Activated naive CD4-positive, alpha-beta T cell treated with anti-CD3 and anti-CD28 coated beads for 36 hours (primary cell): ENCODE measurements at regions not wholly inside any gene's neighbourhood (a gene's known extent, or its start where the extent isn't known, plus 50 kb on each side); places are given as distances from the start of the nearest gene placed in this dataset.
"Not testable (repeated sequence)": the region's sequence is repeated elsewhere in the genome, so short reads cannot be mapped to it uniquely, and the experiment has no call there.

Experiments used
- CTCF ChIA-PET: fragments of 350-600 bp; sonication (Branson Sonifier 250); formaldehyde crosslinking; loops from one replicate; lab custom pipeline; 2021; ENCODE audit warnings: antibody characterized with exemption; lab: Charles Lee
- DNase-seq: peaks from one replicate; pipeline ENCODE4 v3.0.0-alpha.2; 2020
- H3K27ac Mint-ChIP-seq: one replicate; pipeline ENCODE4 v1.8.0; 2021; ENCODE audit warnings: mild to moderate bottlenecking, mixed read lengths
- H3K27me3 Mint-ChIP-seq: one replicate; pipeline ENCODE4 v1.8.0; 2021; ENCODE audit warnings: low read depth, mixed read lengths
- H3K36me3 Mint-ChIP-seq: one replicate; pipeline ENCODE4 v1.8.0; 2021; ENCODE audit warnings: low read depth, mixed read lengths
- H3K4me1 Mint-ChIP-seq: one replicate; pipeline ENCODE4 v1.8.0; 2021; ENCODE audit warnings: low read depth, mixed read lengths
- H3K4me3 Mint-ChIP-seq: one replicate; pipeline ENCODE4 v1.8.0; 2021; ENCODE audit warnings: mild to moderate bottlenecking, moderate library complexity, mixed read lengths
- H3K9me3 Mint-ChIP-seq: one replicate; pipeline ENCODE4 v1.8.0; 2021; ENCODE audit warnings: mixed read lengths
- intact Hi-C: fragments of 100-400 bp; cut with micrococcal nuclease; formaldehyde crosslinking; loops from one replicate; pipeline ENCODE4 v1.15.1; 2023

- Mint-ChIP-seq H3K27me3 (no peaks in the 10 kb centered on the region), H3K4me1 (no peaks in the 10 kb centered on the region), H3K36me3 (no peaks in the 10 kb centered on the region), H3K4me3 (no peak overlapping the region), H3K9me3 (no peaks in the 10 kb centered on the region), H3K27ac (no peak overlapping the region)
- no peak for DNase-seq
- intact Hi-C loops: no loop called here
- CTCF ChIA-PET: no interaction called here
These were observed 1975.2 kb upstream of the C9orf72 start for GRCh38 chr9:29548436-29548835.

GRCh38 chr9:29555502-29555901 lies 1982.2 kb upstream of the C9orf72 start:
- no peak overlapping the region for H3K27ac Mint-ChIP-seq
- no peaks in the 10 kb centered on the region for H3K4me1 Mint-ChIP-seq
- intact Hi-C loops: no loop called here
- DNase-seq: no peak
- H3K4me3 Mint-ChIP-seq: no peak overlapping the region
- H3K9me3 Mint-ChIP-seq: no peaks in the 10 kb centered on the region
- no peaks in the 10 kb centered on the region for H3K36me3 Mint-ChIP-seq
- CTCF ChIA-PET: no interaction called here
- H3K27me3 Mint-ChIP-seq: no peaks in the 10 kb centered on the region

DNA sequence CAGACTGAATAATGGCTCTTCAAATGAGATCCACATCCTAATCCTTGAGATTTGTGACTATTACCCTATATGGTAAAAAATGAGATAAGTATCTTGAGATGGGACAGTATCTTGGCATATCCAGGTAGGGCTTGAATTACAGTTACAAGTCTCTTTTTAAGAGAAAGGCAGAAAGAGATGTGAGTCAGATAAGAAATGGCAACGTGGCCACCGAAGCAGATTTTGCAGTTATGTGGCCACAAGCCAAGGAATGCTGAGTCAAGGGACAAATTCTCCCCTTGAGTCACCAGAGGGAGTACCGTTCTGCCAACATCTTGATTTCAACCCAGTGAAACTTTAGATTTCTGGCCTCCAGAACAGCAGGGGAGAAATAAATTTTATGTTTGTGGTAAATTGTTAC lies 1983.0 kb upstream of the C9orf72 start:
- Mint-ChIP-seq H3K4me3 (no peak overlapping the region), H3K4me1 (no peaks in the 10 kb centered on the region), H3K27me3 (no peaks in the 10 kb centered on the region), H3K9me3 (no peaks in the 10 kb centered on the region), H3K27ac (no peak overlapping the region), H3K36me3 (no peaks in the 10 kb centered on the region)
- intact Hi-C loops: no loop called here
- DNase-seq: no peak
- CTCF ChIA-PET: no interaction called here

- intact Hi-C loops: no loop called here
- CTCF ChIA-PET: no interaction called here
- Mint-ChIP-seq H3K4me1 (no peaks in the 10 kb centered on the region), H3K27ac (no peak overlapping the region), H3K27me3 (no peaks in the 10 kb centered on the region), H3K36me3 (no peaks in the 10 kb centered on the region), H3K9me3 (no peaks in the 10 kb centered on the region), H3K4me3 (no peak overlapping the region)
- DNase-seq: no peak
These were observed 1983.5 kb upstream of the C9orf72 start for GRCh38 chr9:29556746-29557145.

- Mint-ChIP-seq H3K9me3 (peaks cover 4% of the 10 kb centered on the region), H3K27ac (no peak overlapping the region), H3K4me1 (no peaks in the 10 kb centered on the region), H3K36me3 (no peaks in the 10 kb centered on the region), H3K4me3 (no peak overlapping the region), H3K27me3 (no peaks in the 10 kb centered on the region)
- no peak for DNase-seq
- CTCF ChIA-PET: no interaction called here
- intact Hi-C loops: no loop called here
These were observed 1991.3 kb upstream of the C9orf72 start for GRCh38 chr9:29564564-29564963.

- Mint-ChIP-seq H3K27me3 (no peaks in the 10 kb centered on the region), H3K36me3 (no peaks in the 10 kb centered on the region), H3K27ac (no peak overlapping the region), H3K4me3 (no peak overlapping the region), H3K4me1 (no peaks in the 10 kb centered on the region), H3K9me3 (peaks cover 3% of the 10 kb centered on the region)
- DNase-seq: no peak
- CTCF ChIA-PET: no interaction called here
- intact Hi-C loops: no loop called here
These were observed 2001.9 kb upstream of the C9orf72 start for GRCh38 chr9:29575219-29575618.

GRCh38 chr9:29588361-29588760 lies 2015.1 kb upstream of the C9orf72 start:
- Mint-ChIP-seq H3K4me3 (no peak overlapping the region), H3K36me3 (no peaks in the 10 kb centered on the region), H3K27me3 (no peaks in the 10 kb centered on the region), H3K9me3 (peaks cover 10% of the 10 kb centered on the region), H3K27ac (no peak overlapping the region), H3K4me1 (no peaks in the 10 kb centered on the region)
- DNase-seq: no peak
- CTCF ChIA-PET: no interaction called here
- intact Hi-C loops: no loop called here

- Mint-ChIP-seq H3K27ac (no peak overlapping the region), H3K9me3 (peaks cover 3% of the 10 kb centered on the region), H3K4me3 (no peak overlapping the region), H3K4me1 (no peaks in the 10 kb centered on the region), H3K36me3 (no peaks in the 10 kb centered on the region), H3K27me3 (no peaks in the 10 kb centered on the region)
- intact Hi-C loops: no loop called here
- CTCF ChIA-PET: no interaction called here
- DNase-seq: no peak
These were observed 2036.0 kb upstream of the C9orf72 start for GRCh38 chr9:29609282-29609681.

- intact Hi-C loops: no loop called here
- Mint-ChIP-seq H3K4me3 (no peak overlapping the region), H3K36me3 (no peaks in the 10 kb centered on the region), H3K27me3 (no peaks in the 10 kb centered on the region), H3K4me1 (no peaks in the 10 kb centered on the region), H3K9me3 (peaks cover 3% of the 10 kb centered on the region), H3K27ac (no peak overlapping the region)
- DNase-seq: no peak
- CTCF ChIA-PET: no interaction called here
These were observed 2040.5 kb upstream of the C9orf72 start for GRCh38 chr9:29613773-29614172.

GRCh38 chr9:29616844-29617243 lies 2043.6 kb upstream of the C9orf72 start:
- Mint-ChIP-seq H3K27ac (no peak overlapping the region), H3K4me3 (no peak overlapping the region), H3K9me3 (peaks cover 1% of the 10 kb centered on the region), H3K36me3 (no peaks in the 10 kb centered on the region), H3K4me1 (no peaks in the 10 kb centered on the region), H3K27me3 (no peaks in the 10 kb centered on the region)
- DNase-seq: no peak
- CTCF ChIA-PET: no interaction called here
- intact Hi-C loops: no loop called here

- Mint-ChIP-seq H3K4me3 (no peak overlapping the region), H3K36me3 (no peaks in the 10 kb centered on the region), H3K27me3 (no peaks in the 10 kb centered on the region), H3K4me1 (no peaks in the 10 kb centered on the region), H3K27ac (no peak overlapping the region), H3K9me3 (peaks cover 6% of the 10 kb centered on the region)
- DNase-seq: no peak
- intact Hi-C loops: no loop called here
- CTCF ChIA-PET: no interaction called here
These were observed 2052.0 kb upstream of the C9orf72 start for GRCh38 chr9:29625292-29625731.

GRCh38 chr9:29625931-29626330 lies 2052.7 kb upstream of the C9orf72 start:
- CTCF ChIA-PET: no interaction called here
- Mint-ChIP-seq H3K4me1 (no peaks in the 10 kb centered on the region), H3K27me3 (no peaks in the 10 kb centered on the region), H3K27ac (no peak overlapping the region), H3K4me3 (no peak overlapping the region), H3K9me3 (peaks cover 6% of the 10 kb centered on the region), H3K36me3 (no peaks in the 10 kb centered on the region)
- no peak for DNase-seq
- intact Hi-C loops: no loop called here

GRCh38 chr9:29628856-29629255 lies 2055.6 kb upstream of the C9orf72 start:
- H3K4me3 Mint-ChIP-seq, intact Hi-C loops: not testable (repeated sequence)

More at GRCh38 chr9:29628856-29629255, 2055.6 kb upstream of the C9orf72 start:
- H3K4me1 Mint-ChIP-seq, DNase-seq, CTCF ChIA-PET, H3K27me3 Mint-ChIP-seq, H3K9me3 Mint-ChIP-seq, H3K27ac Mint-ChIP-seq, H3K36me3 Mint-ChIP-seq: not testable (repeated sequence)
